ENCODE measurements at regions not wholly inside any gene's neighbourhood (a gene's known extent, or its start where the extent isn't known, plus 50 kb on each side); places are given as distances from the start of the nearest gene placed in this dataset.

DNA sequence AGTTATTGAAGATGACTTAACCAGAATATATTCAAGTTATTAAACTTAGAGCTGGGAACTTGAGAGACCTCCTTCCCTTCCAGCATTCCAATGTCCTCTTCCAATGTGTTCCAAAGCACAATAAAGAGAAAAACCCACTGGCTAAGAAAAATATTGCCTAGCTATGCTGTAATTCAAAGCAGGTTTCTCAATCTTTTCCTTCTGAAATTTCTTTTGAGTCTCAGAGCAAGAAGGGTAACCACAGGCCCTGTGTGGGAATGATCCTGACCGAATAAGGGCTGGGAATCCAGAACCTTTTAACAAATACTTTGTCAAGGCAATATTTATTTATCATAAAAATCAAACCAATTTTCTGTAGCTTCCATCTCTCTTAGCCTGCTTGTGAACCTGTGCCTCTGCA lies 150.7 kb upstream of the SFRP2 start:
- DNase-seq (ENCODE audit: low read depth in 4 of 4, low spot score in 3 of 4): no peak

- no peak for DNase-seq (ENCODE audit: low read depth in 4 of 4, low spot score in 3 of 4)
Measured at GRCh38 chr4:153938994-153939393, 150.1 kb upstream of the SFRP2 start.

GRCh38 chr4:153937289-153937688 lies 148.4 kb upstream of the SFRP2 start:
- DNase-seq (ENCODE audit: low read depth in 4 of 4, low spot score in 3 of 4): no peak

DNA sequence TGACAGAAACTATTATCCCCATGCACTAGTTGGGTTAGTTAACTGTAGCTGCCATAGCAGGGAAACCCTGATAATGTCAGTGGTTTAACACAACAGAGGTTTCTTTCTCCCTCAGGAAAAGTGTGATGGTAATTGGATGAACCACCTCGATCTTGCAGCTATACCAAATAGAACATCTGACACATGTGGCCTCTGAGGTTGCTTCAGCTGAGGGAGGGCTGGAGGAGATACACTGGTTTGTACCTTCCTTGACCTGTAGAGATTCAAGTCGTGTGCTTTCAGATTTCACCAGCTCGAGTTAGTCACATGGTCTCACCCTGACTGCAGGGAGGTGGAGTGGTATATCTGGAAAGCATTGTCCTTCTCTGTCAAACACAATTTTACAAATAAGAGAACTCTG lies 147.2 kb upstream of the SFRP2 start:
- DNase-seq (ENCODE audit: low read depth in 4 of 4, low spot score in 3 of 4): no peak

GRCh38 chr4:153934688-153935017 lies 145.8 kb upstream of the SFRP2 start:
- DNase-seq (ENCODE audit: low read depth in 4 of 4, low spot score in 3 of 4): no peak

- no peak for DNase-seq (ENCODE audit: low read depth in 4 of 4, low spot score in 3 of 4)
Measured at GRCh38 chr4:153933915-153934687, 145.2 kb upstream of the SFRP2 start.

DNA sequence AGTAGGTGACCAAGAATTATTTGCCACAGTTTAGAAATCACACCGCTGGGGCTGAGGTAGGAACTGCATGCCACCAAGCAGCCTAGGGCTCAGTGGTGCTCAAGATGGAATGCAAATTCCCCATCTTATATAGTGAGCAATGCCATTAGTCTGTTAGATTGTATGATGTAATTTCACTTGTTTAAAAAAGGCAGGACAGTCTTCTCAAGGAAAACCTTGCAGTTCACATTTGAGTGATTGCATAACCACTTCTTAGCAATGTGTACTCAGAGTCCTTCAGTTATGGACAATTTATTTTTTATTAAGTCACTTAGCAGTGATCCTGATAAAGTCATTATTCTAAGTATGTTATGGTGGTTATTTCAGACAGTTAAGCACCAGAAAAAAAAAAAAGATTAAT lies 142.9 kb upstream of the SFRP2 start:
- no peak for DNase-seq (ENCODE audit: low read depth in 4 of 4, low spot score in 3 of 4)

- no peak for DNase-seq (ENCODE audit: low read depth in 4 of 4, low spot score in 3 of 4)
Measured at GRCh38 chr4:153929675-153930074, 140.8 kb upstream of the SFRP2 start.

- DNase-seq (ENCODE audit: low read depth in 4 of 4, low spot score in 3 of 4): no peak
Measured at GRCh38 chr4:153927451-153927850, 138.6 kb upstream of the SFRP2 start.

- no peak for DNase-seq (ENCODE audit: low read depth in 4 of 4, low spot score in 3 of 4)
Measured at GRCh38 chr4:153922148-153922547, 133.3 kb upstream of the SFRP2 start.

DNA sequence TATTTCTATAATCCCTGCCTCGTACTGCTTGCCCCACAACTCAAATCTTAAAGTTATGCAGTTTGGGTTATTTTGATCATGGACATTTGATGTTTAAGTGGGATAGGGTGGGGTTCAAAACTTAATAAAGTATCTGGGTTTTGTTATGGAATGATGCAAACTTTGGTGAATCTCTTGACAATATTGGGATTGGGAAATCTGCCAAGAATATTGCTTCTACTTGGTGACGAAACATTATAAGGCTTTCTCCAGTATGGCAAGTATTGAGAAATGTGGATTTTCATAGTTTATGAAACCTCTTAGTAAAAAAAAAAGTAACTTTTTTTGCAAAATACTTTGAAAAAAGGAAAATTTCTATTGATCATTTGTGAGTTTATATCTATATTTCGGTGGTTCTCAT lies 130.8 kb upstream of the SFRP2 start:
- DNase-seq (ENCODE audit: low read depth in 4 of 4, low spot score in 3 of 4): no peak

- no peak for DNase-seq (ENCODE audit: low read depth in 4 of 4, low spot score in 3 of 4)
Measured at GRCh38 chr4:153916273-153916755, 127.4 kb upstream of the SFRP2 start.

DNA sequence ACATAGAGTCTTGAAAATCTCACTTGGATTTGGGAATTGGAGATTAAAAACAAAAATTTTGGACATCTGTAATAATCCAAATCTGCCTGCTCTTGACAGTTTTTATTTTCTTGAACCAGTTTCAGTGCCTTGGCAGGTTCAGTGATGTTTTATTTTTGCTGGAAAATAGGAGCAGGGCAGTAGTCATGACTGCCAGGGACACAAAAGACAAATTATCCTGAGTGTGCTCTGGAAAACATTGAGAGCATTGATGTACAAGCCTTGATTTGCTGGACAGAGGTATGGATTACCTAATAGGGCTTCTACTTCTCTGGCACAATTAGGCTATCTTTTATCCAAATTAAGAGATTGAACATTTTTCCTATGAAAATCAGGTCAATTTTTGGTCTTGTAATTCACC lies 123.4 kb upstream of the SFRP2 start:
- no peak for DNase-seq (ENCODE audit: low read depth in 4 of 4, low spot score in 3 of 4)

DNA sequence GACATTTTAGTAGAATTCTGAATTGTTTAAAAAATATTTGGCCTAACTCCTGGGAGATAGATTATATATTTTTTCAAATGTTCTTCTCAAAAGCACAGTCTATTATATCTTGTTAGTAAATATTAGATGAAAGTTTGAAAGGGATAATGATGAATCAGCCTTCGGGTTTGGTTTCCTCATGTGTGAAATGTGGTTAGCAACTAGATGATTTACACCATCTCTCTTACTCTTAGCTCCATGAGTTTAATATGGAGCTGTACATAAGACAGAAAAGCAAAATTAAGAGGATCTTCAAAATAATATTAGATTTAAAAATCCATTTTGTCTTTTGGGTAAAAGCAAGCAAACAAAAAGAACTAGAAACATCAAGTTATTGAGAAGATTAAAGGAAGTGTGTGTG lies 120.8 kb upstream of the SFRP2 start:
- no peak for DNase-seq (ENCODE audit: low read depth in 4 of 4, low spot score in 3 of 4)

DNA sequence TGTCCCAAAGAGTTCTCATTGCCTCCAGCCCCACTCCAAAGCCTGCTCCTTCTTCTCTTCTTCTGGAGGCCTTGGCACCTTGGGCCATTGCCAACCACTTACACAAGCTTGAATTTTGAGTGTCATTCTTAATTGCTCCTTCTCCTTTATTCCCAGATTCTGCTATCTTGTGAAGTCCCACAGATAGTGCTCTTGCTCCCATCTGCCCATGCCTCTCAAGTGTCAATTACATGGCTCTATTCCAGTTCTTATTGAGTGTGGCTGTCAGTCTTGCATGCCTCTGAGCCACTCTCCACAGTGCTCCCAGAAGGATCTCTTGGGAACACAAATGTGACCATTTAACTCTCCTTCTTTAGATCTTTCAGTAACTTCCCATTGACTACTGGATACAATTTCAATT lies 117.3 kb upstream of the SFRP2 start:
- no peak for DNase-seq (ENCODE audit: low read depth in 4 of 4, low spot score in 3 of 4)

- DNase-seq (ENCODE audit: low read depth in 4 of 4, low spot score in 3 of 4): no peak
Measured at GRCh38 chr4:153905231-153905630, 116.3 kb upstream of the SFRP2 start.

GRCh38 chr4:153904011-153904410 lies 115.1 kb upstream of the SFRP2 start:
- no peak for DNase-seq (ENCODE audit: low read depth in 4 of 4, low spot score in 3 of 4)

GRCh38 chr4:153901220-153901619 lies 112.3 kb upstream of the SFRP2 start:
- no peak for DNase-seq (ENCODE audit: low read depth in 4 of 4, low spot score in 3 of 4)

DNA sequence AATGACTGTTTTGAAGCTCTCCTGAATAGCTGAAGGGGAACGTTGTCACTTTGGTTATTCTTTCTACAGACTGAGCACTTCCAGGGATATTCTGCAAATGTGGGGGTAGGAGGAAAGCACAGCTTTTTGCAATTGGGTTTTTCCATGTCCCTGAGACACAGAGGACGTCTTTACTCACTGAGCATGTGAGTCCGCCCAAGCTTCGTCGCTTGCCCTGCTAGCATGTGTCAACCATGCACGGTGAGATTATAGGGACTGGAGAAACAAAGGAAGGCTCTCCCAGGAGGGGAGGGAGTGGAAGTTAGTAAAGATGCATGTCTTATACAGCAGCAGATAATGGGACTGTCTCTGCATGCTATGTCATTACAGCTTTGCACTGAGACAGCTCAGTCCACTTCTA lies 111.5 kb upstream of the SFRP2 start:
- DNase-seq (ENCODE audit: low read depth in 4 of 4, low spot score in 3 of 4): no peak

DNA sequence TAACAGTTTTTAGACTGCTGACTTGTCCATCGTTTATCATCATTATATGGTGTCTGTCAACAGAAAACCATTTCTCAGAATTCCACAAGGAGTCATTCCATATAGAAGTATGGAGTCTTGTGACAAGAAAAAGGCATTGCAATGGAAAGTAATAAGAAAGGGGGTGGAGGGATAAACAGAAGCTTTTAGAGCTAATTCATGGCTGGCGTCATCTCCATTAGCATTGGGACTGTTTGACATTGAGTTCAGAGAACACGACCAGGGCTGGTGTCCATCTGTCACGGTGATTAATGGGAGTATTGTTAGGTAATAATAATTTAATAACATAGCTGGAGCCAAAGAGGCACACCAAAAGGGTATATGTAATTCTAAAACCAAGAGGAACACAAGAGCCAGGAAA lies 101.9 kb upstream of the SFRP2 start:
- no peak for DNase-seq (ENCODE audit: low read depth in 4 of 4, low spot score in 3 of 4)

- DNase-seq (ENCODE audit: low read depth in 4 of 4, low spot score in 3 of 4): no peak
Measured at GRCh38 chr4:153887217-153887616, 98.3 kb upstream of the SFRP2 start.

DNA sequence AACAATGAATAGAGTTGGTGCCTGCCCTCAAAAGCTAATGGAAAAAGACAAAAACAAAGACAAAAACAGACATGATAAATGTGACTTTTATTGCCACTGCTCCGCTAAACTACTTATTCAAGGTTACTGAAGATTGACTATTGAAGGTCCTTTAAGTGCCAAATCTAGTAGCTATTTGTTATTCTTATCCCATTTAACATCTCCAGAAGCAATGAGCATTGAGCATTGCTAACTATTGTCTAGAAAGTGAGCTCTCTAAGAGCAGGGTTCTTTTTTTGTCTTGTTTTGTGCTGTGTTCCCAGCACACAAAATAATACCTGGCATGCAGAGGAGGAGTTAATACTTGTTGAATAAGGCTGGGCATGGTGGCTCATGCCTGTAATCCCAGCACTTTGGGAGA lies 95.4 kb upstream of the SFRP2 start:
- no peak for DNase-seq (ENCODE audit: low read depth in 4 of 4, low spot score in 3 of 4)

DNA sequence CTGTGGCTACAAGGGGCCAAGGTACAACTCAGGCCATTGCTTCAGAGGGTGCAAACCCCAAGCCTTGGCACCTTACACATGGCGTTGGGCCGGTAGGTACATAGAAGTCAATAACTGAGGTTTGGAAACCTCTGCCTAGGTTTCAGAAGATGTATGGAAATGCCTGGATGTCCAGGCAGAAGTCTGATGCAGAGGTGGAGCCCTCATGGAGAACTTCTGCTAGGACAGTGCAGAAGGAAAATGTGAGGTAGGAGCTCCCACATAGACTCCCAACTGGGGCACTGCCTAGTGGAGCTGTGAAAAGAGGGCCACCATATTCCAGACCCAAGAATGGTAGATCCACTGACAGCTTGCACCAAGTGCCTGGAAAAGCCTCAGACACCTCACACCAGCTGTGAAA lies 92.1 kb upstream of the SFRP2 start:
- no peak for DNase-seq (ENCODE audit: low read depth in 4 of 4, low spot score in 3 of 4)
